HG03064 (cell line): ENCODE measurements at regions not wholly inside any gene's neighbourhood (a gene's known extent, or its start where the extent isn't known, plus 50 kb on each side); places are given as distances from the start of the nearest gene placed in this dataset.

Experiments
- ATAC-seq: cut with Tn5 transposase; IDR thresholded peaks from one replicate; pipeline ENCODE4 v1.9.1; 2021; ENCODE audit warnings: low read depth; ENCODE audit not compliant: unreplicated experiment

GRCh38 chr20:40331807-40332560 lies 357.1 kb downstream of the MAFB start:
- no peak for ATAC-seq

- no peak for ATAC-seq
Measured at GRCh38 chr20:40331249-40331648, 357.8 kb downstream of the MAFB start.

- ATAC-seq: no peak
Measured at GRCh38 chr20:40329321-40329720, 359.7 kb downstream of the MAFB start.

- ATAC-seq: no peak
Measured at GRCh38 chr20:40326784-40327183, 362.3 kb downstream of the MAFB start.

- ATAC-seq: no peak
Measured at GRCh38 chr20:40325006-40325568, 363.9 kb downstream of the MAFB start.

GRCh38 chr20:40323361-40323794 lies 365.7 kb downstream of the MAFB start:
- ATAC-seq: no peak

GRCh38 chr20:40322941-40323340 lies 366.1 kb downstream of the MAFB start:
- no peak for ATAC-seq

- ATAC-seq: no peak
Measured at GRCh38 chr20:40320517-40321011, 368.5 kb downstream of the MAFB start.

- ATAC-seq: no peak
Measured at GRCh38 chr20:40319741-40320516, 369.1 kb downstream of the MAFB start.

- no peak for ATAC-seq
Measured at GRCh38 chr20:40319056-40319455, 370.0 kb downstream of the MAFB start.

- ATAC-seq: no peak
Measured at GRCh38 chr20:40317156-40317790, 371.8 kb downstream of the MAFB start.

GRCh38 chr20:40314278-40314677 lies 374.8 kb downstream of the MAFB start:
- ATAC-seq: no peak

GRCh38 chr20:40313730-40314129 lies 375.3 kb downstream of the MAFB start:
- ATAC-seq: no peak

GRCh38 chr20:40309731-40310130 lies 379.3 kb downstream of the MAFB start:
- ATAC-seq: no peak

- no peak for ATAC-seq
Measured at GRCh38 chr20:40307997-40308396, 381.0 kb downstream of the MAFB start.

GRCh38 chr20:40307268-40307667 lies 381.8 kb downstream of the MAFB start:
- ATAC-seq: no peak

GRCh38 chr20:40305303-40305702 lies 383.7 kb downstream of the MAFB start:
- ATAC-seq: no peak

GRCh38 chr20:40304119-40304613 lies 384.9 kb downstream of the MAFB start:
- ATAC-seq: no peak

- ATAC-seq: no peak
Measured at GRCh38 chr20:40294747-40295146, 394.3 kb downstream of the MAFB start.

- ATAC-seq: no peak
Measured at GRCh38 chr20:40294175-40294574, 394.9 kb downstream of the MAFB start.

GRCh38 chr20:40293740-40294139 lies 395.3 kb downstream of the MAFB start:
- ATAC-seq: no peak
